GM12875 (cell line): ENCODE measurements at regions not wholly inside any gene's neighbourhood (a gene's known extent, or its start where the extent isn't known, plus 50 kb on each side); places are given as distances from the start of the nearest gene placed in this dataset.
"Not testable (repeated sequence)": the region's sequence is repeated elsewhere in the genome, so short reads cannot be mapped to it uniquely, and the experiment has no call there.

Experiments used
- H3K4me3 ChIP-seq: one replicate; pipeline ENCODE4 v1.5.1; 2011; ENCODE audit warnings: low read depth, low read length, control low read depth
- CTCF ChIP-seq: IDR thresholded peaks from 2 replicates; pipeline ENCODE4 v1.5.1; 2011; ENCODE audit warnings: low read depth, mild to moderate bottlenecking, control low read depth, inconsistent platforms, low read length, moderate library complexity, borderline replicate concordance; ENCODE audit not compliant: insufficient read depth

- TF ChIP-seq CTCF, result no peak
- no peak overlapping the region for H3K4me3 ChIP-seq
Observed at GRCh38 chr6:12622566-12622965, 94.0 kb upstream of the PHACTR1 start.

GRCh38 chr6:12624142-12624837, 92.3 kb upstream of the PHACTR1 start:
- H3K4me3 ChIP-seq, result no peak overlapping the region
- no peak for TF ChIP-seq CTCF

- TF ChIP-seq CTCF, result no peak
- H3K4me3 ChIP-seq, result no peak overlapping the region
Observed at GRCh38 chr6:12627053-12627452, 89.5 kb upstream of the PHACTR1 start.

- H3K4me3 ChIP-seq, result no peak overlapping the region
Observed at GRCh38 chr6:12628327-12628726, 88.2 kb upstream of the PHACTR1 start.

GRCh38 chr6:12633746-12634145, 82.8 kb upstream of the PHACTR1 start:
- not testable (repeated sequence) for H3K4me3 ChIP-seq

More at GRCh38 chr6:12628327-12628726, 88.2 kb upstream of the PHACTR1 start:
- TF ChIP-seq CTCF, result no peak

- no peak overlapping the region for H3K4me3 ChIP-seq
- no peak for TF ChIP-seq CTCF
Observed at GRCh38 chr6:12635375-12635774, 81.2 kb upstream of the PHACTR1 start.

GRCh38 chr6:12635813-12636212, 80.8 kb upstream of the PHACTR1 start:
- no peak for TF ChIP-seq CTCF
- no peak overlapping the region for H3K4me3 ChIP-seq
